Ovary (tissue), 7 donors: ENCODE measurements at regions not wholly inside any gene's neighbourhood (a gene's known extent, or its start where the extent isn't known, plus 50 kb on each side); places are given as distances from the start of the nearest gene placed in this dataset.

Experiments
- DNase-seq, 5 donors: peaks; one replicate each; pipeline ENCODE4 v3.0.0-alpha.2; 2019 to 2020
- H3K27ac ChIP-seq, 2 donors: fragments of 200-600 bp; one replicate each; pipeline versions ENCODE4 v1.5.1 to v1.8.0; 2019 to 2022
- H3K27me3 ChIP-seq: fragments of 200-600 bp; one replicate; pipeline ENCODE4 v1.8.0; 2022
- H3K36me3 ChIP-seq: fragments of 200-600 bp; sonication (generic); one replicate; pipeline ENCODE4 v1.5.1; 2019
- H3K4me1 ChIP-seq: one replicate; pipeline ENCODE4 v1.8.1; 2013; ENCODE audit warnings: mild to moderate bottlenecking, moderate library complexity; ENCODE audit not compliant: insufficient read depth
- H3K4me3 ChIP-seq: fragments of 200-600 bp; sonication (generic); one replicate; pipeline ENCODE4 v1.5.1; 2017
- H3K9me3 ChIP-seq, 2 donors: fragments of 200-600 bp in 1 of 2; sonication (generic) in 1 of 2; one replicate each; pipeline versions ENCODE4 v1.5.1 to v1.8.1; 2013 to 2019; ENCODE audit warnings: mild to moderate bottlenecking in 1 of 2, moderate library complexity in 1 of 2
- EP300 ChIP-seq: sonication (generic); formaldehyde crosslinking; IDR thresholded peaks from one replicate; pipeline ENCODE4 v1.6.1; 2017; ENCODE audit warnings: antibody characterized with exemption
- POLR2A ChIP-seq: fragments of 450-650 bp; IDR thresholded peaks from one replicate; pipeline ENCODE4 v1.6.1; 2017; ENCODE audit warnings: antibody characterized with exemption, mild to moderate bottlenecking, moderate library complexity
- WGBS, 3 donors: extraction: QIAGEN DNeasy Blood & Tissue Kit in 1 of 3; methylation state at CpG; one replicate each; pipeline versions ENCODE4 v1.1.5 to v1.1.7; 2013 to 2017; 5-methylcytosine and 5-hydroxymethylcytosine counted together
- intact Hi-C, 4 donors: fragments of 100-400 bp; cut with DNase I; formaldehyde crosslinking; loops; one replicate each; pipeline versions ENCODE4 v1.11.0 to v1.15.1; 2022 to 2023
- TF ChIP-seq, protein P1 (sequence below), 3 donors: fragments of 450-650 bp in 2 of 3; fragments of 200-600 bp in 1 of 3; IDR thresholded peaks; one replicate each; pipeline versions ENCODE4 v1.5.1 to v1.8.0; 2016 to 2022; ENCODE audit warnings: antibody characterized with exemption in 3 of 3, mild to moderate bottlenecking in 1 of 3
- donor health status: DM: no; HTN: no; CAD: no; lungs with moderate emphysema.
- donor health status: DM: no; HTN: no; CAD: no.
- donor health status: Bipolar disorder and iron deficiency.
- donor health status: DM: no; HTN: no; CAD: no.
- donor health status: DM: yes; HTN: yes; CAD: no.

DNA sequence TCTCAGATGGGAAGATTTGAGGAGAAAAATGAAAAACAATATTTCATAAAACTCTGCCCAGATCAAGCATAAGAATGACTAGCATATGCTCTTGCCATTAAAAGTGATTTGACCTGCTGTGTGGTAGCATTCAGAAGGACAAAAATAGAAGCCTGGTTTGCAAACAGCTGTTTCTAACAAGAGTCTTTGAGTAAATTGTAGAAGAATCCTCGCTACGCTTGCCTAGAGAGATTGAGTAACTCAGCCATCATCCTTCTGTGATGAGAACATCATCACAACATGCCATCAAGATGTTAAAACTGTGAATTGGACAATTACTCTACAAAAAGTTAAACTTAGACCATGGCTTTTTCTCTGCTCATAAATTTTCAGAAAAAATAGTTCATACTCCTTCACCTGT lies 168.9 kb upstream of the PUDP start:
- no peaks in the 10 kb centered on the region for H3K4me1 ChIP-seq
- intact Hi-C loops: no loop called here
- H3K27me3 ChIP-seq: no peaks in the 10 kb centered on the region
- no peaks in the 10 kb centered on the region for H3K36me3 ChIP-seq
- H3K4me3 ChIP-seq: no peak overlapping the region
- 87 to 91% (median 88%) methylated on average over 2 of the region's 2 CpGs for WGBS, 3 donors
- no peak for DNase-seq
- TF ChIP-seq, protein P1, sequence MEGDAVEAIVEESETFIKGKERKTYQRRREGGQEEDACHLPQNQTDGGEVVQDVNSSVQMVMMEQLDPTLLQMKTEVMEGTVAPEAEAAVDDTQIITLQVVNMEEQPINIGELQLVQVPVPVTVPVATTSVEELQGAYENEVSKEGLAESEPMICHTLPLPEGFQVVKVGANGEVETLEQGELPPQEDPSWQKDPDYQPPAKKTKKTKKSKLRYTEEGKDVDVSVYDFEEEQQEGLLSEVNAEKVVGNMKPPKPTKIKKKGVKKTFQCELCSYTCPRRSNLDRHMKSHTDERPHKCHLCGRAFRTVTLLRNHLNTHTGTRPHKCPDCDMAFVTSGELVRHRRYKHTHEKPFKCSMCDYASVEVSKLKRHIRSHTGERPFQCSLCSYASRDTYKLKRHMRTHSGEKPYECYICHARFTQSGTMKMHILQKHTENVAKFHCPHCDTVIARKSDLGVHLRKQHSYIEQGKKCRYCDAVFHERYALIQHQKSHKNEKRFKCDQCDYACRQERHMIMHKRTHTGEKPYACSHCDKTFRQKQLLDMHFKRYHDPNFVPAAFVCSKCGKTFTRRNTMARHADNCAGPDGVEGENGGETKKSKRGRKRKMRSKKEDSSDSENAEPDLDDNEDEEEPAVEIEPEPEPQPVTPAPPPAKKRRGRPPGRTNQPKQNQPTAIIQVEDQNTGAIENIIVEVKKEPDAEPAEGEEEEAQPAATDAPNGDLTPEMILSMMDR (IDR thresholded peaks at IDR 0.05): no peak
- TF ChIP-seq EP300: no peak
- no peak for TF ChIP-seq POLR2A
- H3K27ac ChIP-seq: no peak overlapping the region
- H3K9me3 ChIP-seq: no peaks in the 10 kb centered on the region

DNA sequence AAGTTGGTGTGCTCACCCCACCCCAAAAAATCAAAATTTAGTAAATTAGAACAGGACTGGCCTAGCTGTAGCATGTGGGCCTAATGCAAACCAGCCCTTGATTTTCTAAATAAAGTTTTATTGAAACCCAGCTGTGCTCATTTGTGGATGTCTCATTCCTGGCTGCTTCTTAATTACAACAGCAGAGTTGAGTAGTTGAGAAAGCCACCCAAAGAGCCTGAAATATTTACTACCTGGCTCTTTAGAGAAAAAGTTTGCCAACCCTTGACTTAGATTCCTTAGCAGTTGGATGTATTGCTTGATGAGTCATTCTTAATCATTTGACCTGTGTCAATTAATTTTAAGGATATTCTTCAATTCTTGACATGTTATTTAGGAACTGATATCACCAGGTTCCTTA lies 168.3 kb upstream of the PUDP start:
- no peaks in the 10 kb centered on the region for H3K9me3 ChIP-seq
- no peaks in the 10 kb centered on the region for H3K27me3 ChIP-seq
- intact Hi-C loops: no loop called here
- H3K4me3 ChIP-seq: no peak overlapping the region
- no peaks in the 10 kb centered on the region for H3K36me3 ChIP-seq
- no peak for TF ChIP-seq POLR2A
- TF ChIP-seq EP300: no peak
- TF ChIP-seq, protein P1 (IDR thresholded peaks at IDR 0.05): no peak
- no peaks in the 10 kb centered on the region for H3K4me1 ChIP-seq
- H3K27ac ChIP-seq: no peak overlapping the region
- DNase-seq: no peak

- Histone ChIP-seq H3K27me3 (no peaks in the 10 kb centered on the region), H3K4me1 (no peaks in the 10 kb centered on the region), H3K27ac (no peak overlapping the region), H3K4me3 (no peak overlapping the region), H3K9me3 (no peaks in the 10 kb centered on the region), H3K36me3 (no peaks in the 10 kb centered on the region)
- intact Hi-C loops: no loop called here
- no peak for DNase-seq
- TF ChIP-seq, protein P1 (IDR thresholded peaks at IDR 0.05): no peak
- TF ChIP-seq POLR2A (no peak), EP300 (no peak)
- 90 to 94% (median 92%) methylated on average over 4 of the region's 4 CpGs for WGBS, 3 donors
These were observed 166.5 kb upstream of the PUDP start for GRCh38 chrX:7314425-7314824.

- no peak for DNase-seq
- 98 to 100% (median 100%) methylated on average over 1 of the region's 1 CpG for WGBS, 3 donors
- TF ChIP-seq POLR2A: no peak
- TF ChIP-seq EP300: no peak
- TF ChIP-seq, protein P1 (IDR thresholded peaks at IDR 0.05): no peak
- Histone ChIP-seq H3K9me3 (no peaks in the 10 kb centered on the region), H3K36me3 (no peaks in the 10 kb centered on the region), H3K27ac (no peak overlapping the region), H3K27me3 (no peaks in the 10 kb centered on the region), H3K4me3 (no peak overlapping the region), H3K4me1 (no peaks in the 10 kb centered on the region)
- intact Hi-C loops: no loop called here
These were observed 159.8 kb upstream of the PUDP start for GRCh38 chrX:7307720-7308119.

DNA sequence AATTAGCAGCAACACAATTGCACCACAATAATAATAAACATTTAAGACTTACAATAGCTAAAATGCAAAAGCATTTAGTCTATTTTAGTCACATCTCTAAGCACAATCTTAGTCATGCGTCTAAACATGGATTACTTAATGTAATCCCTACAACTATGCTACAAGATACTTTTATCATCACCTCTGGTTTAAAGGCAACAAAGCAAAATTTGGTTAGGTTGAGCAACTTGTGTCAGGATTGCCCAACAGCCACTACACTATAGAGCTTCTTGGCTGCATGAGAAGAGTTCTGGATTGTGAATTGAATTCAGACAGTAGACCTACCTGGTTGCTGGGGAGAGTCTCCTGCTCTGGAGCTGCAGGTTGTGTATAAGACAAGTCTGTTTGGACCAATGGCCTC lies 146.5 kb upstream of the PUDP start:
- intact Hi-C loops: no loop called here
- no peaks in the 10 kb centered on the region for H3K36me3 ChIP-seq
- H3K9me3 ChIP-seq: no peaks in the 10 kb centered on the region
- no peak overlapping the region for H3K27ac ChIP-seq
- no peak for DNase-seq
- TF ChIP-seq POLR2A (no peak), EP300 (no peak)
- TF ChIP-seq, protein P1 (IDR thresholded peaks at IDR 0.05): no peak
- no peaks in the 10 kb centered on the region for H3K4me1 ChIP-seq
- 81 to 93% (median 89%) methylated on average over 1 of the region's 1 CpG for WGBS, 3 donors
- no peaks in the 10 kb centered on the region for H3K27me3 ChIP-seq
- no peak overlapping the region for H3K4me3 ChIP-seq
